ENCODE measurements at regions not wholly inside any gene's neighbourhood (a gene's known extent, or its start where the extent isn't known, plus 50 kb on each side); places are given as distances from the start of the nearest gene placed in this dataset.

DNA sequence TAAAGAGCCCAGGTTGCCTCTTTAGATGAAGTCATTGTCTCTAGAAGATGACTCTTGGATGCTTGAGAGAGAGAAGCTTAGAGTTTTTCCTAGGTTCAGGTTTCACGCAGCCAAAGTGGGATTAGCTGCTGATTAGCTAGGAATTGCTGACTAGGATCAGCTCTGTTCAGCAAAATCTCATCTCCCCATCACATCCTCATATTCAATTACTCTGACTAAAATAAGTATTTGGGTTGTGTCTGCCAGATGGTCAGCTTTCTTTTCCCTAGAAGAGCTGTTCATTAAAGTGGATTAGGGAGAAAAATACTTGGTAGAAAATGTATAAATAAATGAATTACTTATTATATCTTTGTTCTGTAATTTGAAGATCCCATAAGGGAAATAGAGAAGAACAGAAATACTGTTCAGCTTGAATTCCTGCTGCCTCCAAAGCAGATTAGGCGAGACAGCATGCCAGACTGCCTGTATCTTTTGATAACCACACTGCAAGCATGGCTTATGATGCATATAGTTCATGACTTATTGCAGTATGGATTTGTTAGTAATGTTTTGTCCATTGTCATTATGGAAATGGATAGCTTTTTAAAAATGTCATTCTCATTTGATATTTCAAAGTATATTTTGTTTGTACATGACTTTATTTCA is 184.8 kb upstream of the CD180 start:
- no peaks in the 10 kb centered on the region for H3K4me1 Mint-ChIP-seq
- POLR2A ChIA-PET: no interaction called here

DNA sequence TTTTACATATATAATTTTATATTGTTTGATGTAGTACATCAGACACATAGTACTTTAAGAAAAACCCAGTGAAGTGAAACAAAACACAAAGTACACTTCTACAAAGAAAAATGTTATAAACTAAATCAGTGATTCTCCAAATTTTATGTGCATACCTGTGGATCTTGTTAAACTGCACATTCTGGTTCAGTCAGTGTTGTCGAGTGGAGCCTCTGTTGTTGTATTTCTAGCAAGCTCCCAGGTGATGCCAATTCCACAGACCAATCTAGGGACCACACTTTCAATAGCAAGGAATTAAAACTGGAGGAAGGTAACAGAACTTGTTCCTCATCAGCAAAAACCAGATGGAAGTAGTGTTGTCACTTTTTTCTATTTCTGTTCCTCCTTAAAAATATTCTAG is 183.8 kb upstream of the CD180 start:
- H3K27me3 Mint-ChIP-seq (ENCODE audit: low read depth): no peaks in the 10 kb centered on the region
- no peaks in the 10 kb centered on the region for H3K36me3 Mint-ChIP-seq
- H3K27ac Mint-ChIP-seq: no peak overlapping the region
- peaks cover 13% of the 10 kb centered on the region for H3K9me3 Mint-ChIP-seq
- no peaks in the 10 kb centered on the region for H3K4me1 Mint-ChIP-seq
- ChIA-PET CTCF (interaction anchor here (1.4 kb wide), 1 partner anchor 872 kb away, joined by 4 read pairs; no protein-coding TSS in a partner anchor), POLR2A (no interaction called here)
- ATAC-seq (no peak), DNase-seq (ENCODE audit: low spot score) (no peak)
- no peak overlapping the region for H3K4me3 Mint-ChIP-seq
- TF ChIP-seq, protein P1, sequence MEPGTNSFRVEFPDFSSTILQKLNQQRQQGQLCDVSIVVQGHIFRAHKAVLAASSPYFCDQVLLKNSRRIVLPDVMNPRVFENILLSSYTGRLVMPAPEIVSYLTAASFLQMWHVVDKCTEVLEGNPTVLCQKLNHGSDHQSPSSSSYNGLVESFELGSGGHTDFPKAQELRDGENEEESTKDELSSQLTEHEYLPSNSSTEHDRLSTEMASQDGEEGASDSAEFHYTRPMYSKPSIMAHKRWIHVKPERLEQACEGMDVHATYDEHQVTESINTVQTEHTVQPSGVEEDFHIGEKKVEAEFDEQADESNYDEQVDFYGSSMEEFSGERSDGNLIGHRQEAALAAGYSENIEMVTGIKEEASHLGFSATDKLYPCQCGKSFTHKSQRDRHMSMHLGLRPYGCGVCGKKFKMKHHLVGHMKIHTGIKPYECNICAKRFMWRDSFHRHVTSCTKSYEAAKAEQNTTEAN (CRISPR knock-in tag; IDR thresholded peaks at IDR 0.05): no peak
- no peak for TF ChIP-seq CREB1 (CRISPR knock-in tag; IDR thresholded peaks at IDR 0.05)
- TF ChIP-seq, protein P2, sequence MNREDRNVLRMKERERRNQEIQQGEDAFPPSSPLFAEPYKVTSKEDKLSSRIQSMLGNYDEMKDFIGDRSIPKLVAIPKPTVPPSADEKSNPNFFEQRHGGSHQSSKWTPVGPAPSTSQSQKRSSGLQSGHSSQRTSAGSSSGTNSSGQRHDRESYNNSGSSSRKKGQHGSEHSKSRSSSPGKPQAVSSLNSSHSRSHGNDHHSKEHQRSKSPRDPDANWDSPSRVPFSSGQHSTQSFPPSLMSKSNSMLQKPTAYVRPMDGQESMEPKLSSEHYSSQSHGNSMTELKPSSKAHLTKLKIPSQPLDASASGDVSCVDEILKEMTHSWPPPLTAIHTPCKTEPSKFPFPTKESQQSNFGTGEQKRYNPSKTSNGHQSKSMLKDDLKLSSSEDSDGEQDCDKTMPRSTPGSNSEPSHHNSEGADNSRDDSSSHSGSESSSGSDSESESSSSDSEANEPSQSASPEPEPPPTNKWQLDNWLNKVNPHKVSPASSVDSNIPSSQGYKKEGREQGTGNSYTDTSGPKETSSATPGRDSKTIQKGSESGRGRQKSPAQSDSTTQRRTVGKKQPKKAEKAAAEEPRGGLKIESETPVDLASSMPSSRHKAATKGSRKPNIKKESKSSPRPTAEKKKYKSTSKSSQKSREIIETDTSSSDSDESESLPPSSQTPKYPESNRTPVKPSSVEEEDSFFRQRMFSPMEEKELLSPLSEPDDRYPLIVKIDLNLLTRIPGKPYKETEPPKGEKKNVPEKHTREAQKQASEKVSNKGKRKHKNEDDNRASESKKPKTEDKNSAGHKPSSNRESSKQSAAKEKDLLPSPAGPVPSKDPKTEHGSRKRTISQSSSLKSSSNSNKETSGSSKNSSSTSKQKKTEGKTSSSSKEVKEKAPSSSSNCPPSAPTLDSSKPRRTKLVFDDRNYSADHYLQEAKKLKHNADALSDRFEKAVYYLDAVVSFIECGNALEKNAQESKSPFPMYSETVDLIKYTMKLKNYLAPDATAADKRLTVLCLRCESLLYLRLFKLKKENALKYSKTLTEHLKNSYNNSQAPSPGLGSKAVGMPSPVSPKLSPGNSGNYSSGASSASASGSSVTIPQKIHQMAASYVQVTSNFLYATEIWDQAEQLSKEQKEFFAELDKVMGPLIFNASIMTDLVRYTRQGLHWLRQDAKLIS (CRISPR knock-in tag; IDR thresholded peaks at IDR 0.05; ENCODE audit: borderline replicate concordance): no peak
- TF ChIP-seq, protein P3, sequence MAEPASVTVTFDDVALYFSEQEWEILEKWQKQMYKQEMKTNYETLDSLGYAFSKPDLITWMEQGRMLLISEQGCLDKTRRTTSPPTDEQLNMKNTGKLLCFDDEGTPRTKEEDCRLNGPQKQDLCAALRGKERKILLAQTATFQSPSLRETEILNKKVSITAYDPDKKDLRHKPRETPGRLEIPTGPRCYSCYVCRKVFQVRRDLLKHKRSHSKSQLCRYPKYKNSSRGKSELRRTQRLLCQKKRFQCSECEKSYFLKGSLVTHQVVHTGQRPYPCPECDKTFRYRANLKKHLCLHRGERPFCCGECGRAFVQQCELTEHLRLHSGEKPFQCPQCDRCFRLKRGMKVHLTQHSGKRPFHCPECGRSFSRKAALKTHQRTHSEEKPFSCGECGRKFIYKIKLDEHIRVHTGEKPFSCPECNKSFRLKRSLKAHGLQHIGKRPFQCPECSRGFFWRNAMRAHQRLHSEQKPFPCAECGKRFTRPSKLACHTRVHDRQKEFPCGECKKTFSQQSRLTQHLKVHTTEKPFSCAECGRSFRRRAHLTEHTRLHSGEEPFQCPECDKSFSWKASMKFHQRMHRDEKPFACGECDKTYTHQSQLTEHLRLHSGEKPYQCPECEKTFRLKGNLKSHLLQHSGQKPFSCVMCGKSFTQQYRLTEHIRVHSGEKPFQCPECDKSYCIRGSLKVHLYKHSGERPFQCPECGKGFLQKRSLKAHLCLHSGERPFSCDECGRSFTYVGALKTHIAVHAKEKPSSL (CRISPR knock-in tag; conservative IDR thresholded peaks at IDR 0.05): no peak
- TF ChIP-seq RORB (CRISPR knock-in tag; IDR thresholded peaks at IDR 0.05): no peak
- TF ChIP-seq MYBL2 (CRISPR knock-in tag; IDR thresholded peaks at IDR 0.05): no peak

More for the DNA sequence above, 184.8 kb upstream of the CD180 start:
- TF ChIP-seq JAZF1 (CRISPR knock-in tag; IDR thresholded peaks at IDR 0.05) (no peak), CBFB (CRISPR knock-in tag; IDR thresholded peaks at IDR 0.05; ENCODE audit: low read depth) (no peak), SMAD3 (CRISPR knock-in tag; IDR thresholded peaks at IDR 0.05; ENCODE audit: borderline replicate concordance) (no peak), TCF7 (CRISPR knock-in tag; IDR thresholded peaks at IDR 0.05; ENCODE audit: low read depth) (no peak), KAT7 (CRISPR knock-in tag; IDR thresholded peaks at IDR 0.05; ENCODE audit: borderline replicate concordance) (no peak), FOXK1 (CRISPR knock-in tag; IDR thresholded peaks at IDR 0.05) (no peak), TEAD1 (CRISPR knock-in tag; IDR thresholded peaks at IDR 0.05) (no peak), NR2C2 (CRISPR knock-in tag; IDR thresholded peaks at IDR 0.05) (no peak)
- TF ChIP-seq, protein P4, sequence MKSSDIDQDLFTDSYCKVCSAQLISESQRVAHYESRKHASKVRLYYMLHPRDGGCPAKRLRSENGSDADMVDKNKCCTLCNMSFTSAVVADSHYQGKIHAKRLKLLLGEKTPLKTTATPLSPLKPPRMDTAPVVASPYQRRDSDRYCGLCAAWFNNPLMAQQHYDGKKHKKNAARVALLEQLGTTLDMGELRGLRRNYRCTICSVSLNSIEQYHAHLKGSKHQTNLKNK (CRISPR knock-in tag; IDR thresholded peaks at IDR 0.05): no peak
- TF ChIP-seq, protein P5, sequence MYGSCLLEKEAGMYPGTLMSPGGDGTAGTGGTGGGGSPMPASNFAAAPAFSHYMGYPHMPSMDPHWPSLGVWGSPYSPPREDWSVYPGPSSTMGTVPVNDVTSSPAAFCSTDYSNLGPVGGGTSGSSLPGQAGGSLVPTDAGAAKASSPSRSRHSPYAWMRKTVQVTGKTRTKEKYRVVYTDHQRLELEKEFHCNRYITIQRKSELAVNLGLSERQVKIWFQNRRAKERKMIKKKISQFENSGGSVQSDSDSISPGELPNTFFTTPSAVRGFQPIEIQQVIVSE (CRISPR knock-in tag; IDR thresholded peaks at IDR 0.05; ENCODE audit: borderline replicate concordance): no peak
- TF ChIP-seq, protein P6, sequence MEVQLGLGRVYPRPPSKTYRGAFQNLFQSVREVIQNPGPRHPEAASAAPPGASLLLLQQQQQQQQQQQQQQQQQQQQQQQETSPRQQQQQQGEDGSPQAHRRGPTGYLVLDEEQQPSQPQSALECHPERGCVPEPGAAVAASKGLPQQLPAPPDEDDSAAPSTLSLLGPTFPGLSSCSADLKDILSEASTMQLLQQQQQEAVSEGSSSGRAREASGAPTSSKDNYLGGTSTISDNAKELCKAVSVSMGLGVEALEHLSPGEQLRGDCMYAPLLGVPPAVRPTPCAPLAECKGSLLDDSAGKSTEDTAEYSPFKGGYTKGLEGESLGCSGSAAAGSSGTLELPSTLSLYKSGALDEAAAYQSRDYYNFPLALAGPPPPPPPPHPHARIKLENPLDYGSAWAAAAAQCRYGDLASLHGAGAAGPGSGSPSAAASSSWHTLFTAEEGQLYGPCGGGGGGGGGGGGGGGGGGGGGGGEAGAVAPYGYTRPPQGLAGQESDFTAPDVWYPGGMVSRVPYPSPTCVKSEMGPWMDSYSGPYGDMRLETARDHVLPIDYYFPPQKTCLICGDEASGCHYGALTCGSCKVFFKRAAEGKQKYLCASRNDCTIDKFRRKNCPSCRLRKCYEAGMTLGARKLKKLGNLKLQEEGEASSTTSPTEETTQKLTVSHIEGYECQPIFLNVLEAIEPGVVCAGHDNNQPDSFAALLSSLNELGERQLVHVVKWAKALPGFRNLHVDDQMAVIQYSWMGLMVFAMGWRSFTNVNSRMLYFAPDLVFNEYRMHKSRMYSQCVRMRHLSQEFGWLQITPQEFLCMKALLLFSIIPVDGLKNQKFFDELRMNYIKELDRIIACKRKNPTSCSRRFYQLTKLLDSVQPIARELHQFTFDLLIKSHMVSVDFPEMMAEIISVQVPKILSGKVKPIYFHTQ (CRISPR knock-in tag; IDR thresholded peaks at IDR 0.05): no peak
- TF ChIP-seq, protein P7, sequence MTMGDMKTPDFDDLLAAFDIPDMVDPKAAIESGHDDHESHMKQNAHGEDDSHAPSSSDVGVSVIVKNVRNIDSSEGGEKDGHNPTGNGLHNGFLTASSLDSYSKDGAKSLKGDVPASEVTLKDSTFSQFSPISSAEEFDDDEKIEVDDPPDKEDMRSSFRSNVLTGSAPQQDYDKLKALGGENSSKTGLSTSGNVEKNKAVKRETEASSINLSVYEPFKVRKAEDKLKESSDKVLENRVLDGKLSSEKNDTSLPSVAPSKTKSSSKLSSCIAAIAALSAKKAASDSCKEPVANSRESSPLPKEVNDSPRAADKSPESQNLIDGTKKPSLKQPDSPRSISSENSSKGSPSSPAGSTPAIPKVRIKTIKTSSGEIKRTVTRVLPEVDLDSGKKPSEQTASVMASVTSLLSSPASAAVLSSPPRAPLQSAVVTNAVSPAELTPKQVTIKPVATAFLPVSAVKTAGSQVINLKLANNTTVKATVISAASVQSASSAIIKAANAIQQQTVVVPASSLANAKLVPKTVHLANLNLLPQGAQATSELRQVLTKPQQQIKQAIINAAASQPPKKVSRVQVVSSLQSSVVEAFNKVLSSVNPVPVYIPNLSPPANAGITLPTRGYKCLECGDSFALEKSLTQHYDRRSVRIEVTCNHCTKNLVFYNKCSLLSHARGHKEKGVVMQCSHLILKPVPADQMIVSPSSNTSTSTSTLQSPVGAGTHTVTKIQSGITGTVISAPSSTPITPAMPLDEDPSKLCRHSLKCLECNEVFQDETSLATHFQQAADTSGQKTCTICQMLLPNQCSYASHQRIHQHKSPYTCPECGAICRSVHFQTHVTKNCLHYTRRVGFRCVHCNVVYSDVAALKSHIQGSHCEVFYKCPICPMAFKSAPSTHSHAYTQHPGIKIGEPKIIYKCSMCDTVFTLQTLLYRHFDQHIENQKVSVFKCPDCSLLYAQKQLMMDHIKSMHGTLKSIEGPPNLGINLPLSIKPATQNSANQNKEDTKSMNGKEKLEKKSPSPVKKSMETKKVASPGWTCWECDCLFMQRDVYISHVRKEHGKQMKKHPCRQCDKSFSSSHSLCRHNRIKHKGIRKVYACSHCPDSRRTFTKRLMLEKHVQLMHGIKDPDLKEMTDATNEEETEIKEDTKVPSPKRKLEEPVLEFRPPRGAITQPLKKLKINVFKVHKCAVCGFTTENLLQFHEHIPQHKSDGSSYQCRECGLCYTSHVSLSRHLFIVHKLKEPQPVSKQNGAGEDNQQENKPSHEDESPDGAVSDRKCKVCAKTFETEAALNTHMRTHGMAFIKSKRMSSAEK (CRISPR knock-in tag; IDR thresholded peaks at IDR 0.05; ENCODE audit: borderline replicate concordance): no peak
- H3K4me3 Mint-ChIP-seq: no peak overlapping the region
- CTCF ChIA-PET: no interaction called here
- DNase-seq (ENCODE audit: low spot score): no peak
- peaks cover 6% of the 10 kb centered on the region for H3K9me3 Mint-ChIP-seq
- ATAC-seq: no peak
- no peaks in the 10 kb centered on the region for H3K27me3 Mint-ChIP-seq (ENCODE audit: low read depth)
- H3K36me3 Mint-ChIP-seq: no peaks in the 10 kb centered on the region
- H3K27ac Mint-ChIP-seq: no peak overlapping the region

Data from WTC11 (cell line).